T47D (cell line): ENCODE measurements at regions not wholly inside any gene's neighbourhood (a gene's known extent, or its start where the extent isn't known, plus 50 kb on each side); places are given as distances from the start of the nearest gene placed in this dataset.
A peak's percentile ranks its signal among the peaks of the same experiment; 100 is the strongest.

Experiments
- DNase-seq, 2 experiments: peaks; one replicate each; pipeline versions ENCODE4 v3.0.0 to v3.0.0-alpha.2; 2011 to 2012; ENCODE audit warnings: low read depth in 1 of 2, low spot score in 1 of 2
- JUND ChIP-seq: IDR thresholded peaks from 2 replicates; pipeline ENCODE4 v1.6.1; 2012; ENCODE audit warnings: low read depth
- in situ Hi-C: cut with HindIII; loops from 2 replicates; pipeline ENCODE4 v1.10.0; 2016; ENCODE audit warnings: low sequenced_read_pairs, low pct_unique_long_range_greater_than_20kb

DNA sequence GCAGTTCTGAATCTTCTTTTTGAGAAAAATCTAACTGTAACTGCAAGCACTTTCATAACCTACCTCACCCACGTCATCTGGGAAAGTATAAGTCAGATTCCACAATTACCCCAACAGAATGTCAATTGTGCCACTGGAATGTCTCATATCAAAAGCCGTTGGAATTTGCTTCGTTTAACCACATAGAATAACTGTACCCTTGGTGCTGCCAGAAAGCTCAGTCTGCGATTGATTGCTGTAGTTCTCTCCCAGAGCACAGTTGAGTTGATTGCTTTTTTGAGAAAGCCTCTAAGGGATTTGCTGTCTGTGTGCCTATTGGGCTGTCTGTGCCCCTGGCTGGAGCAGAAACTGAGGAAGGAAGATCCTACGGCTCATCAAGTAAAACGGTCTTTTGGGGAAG, 583.6 kb downstream of the TMEM38B start:
- no peak for DNase-seq
- in situ Hi-C loops = no loop called here
- TF ChIP-seq JUND = no peak

- TF ChIP-seq JUND = no peak
- in situ Hi-C loops = no loop called here
- DNase-seq = no peak
These were observed 579.2 kb upstream of the ZNF462 start for GRCh38 chr9:106283769-106284168.

DNA sequence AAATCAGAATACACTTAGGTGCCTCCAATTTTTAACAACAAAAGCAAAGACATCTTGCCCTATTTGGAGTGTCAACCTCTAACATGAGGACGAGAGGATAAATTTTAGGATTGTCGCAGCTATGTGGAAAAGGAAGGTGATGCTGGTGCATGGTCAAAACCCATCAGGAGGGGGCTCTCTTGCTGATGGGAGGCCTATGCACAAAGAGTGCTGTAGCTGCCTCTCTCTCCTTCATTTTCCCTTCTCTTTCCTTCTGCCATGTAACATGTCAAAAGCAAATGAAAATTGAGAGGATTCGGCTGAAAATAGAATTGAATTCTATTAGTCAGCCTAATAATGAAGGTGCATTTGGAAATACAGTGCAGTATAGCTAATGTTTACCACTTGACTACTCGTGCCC, 578.7 kb upstream of the ZNF462 start:
- in situ Hi-C loops = no loop called here
- peak; percentile 8 to 41 for DNase-seq
- TF ChIP-seq JUND = no peak

- DNase-seq = peak in 1 of 2 experiments; percentile 22
- in situ Hi-C loops = no loop called here
- TF ChIP-seq JUND = no peak
These were observed 576.7 kb upstream of the ZNF462 start for GRCh38 chr9:106286249-106286648.

DNA sequence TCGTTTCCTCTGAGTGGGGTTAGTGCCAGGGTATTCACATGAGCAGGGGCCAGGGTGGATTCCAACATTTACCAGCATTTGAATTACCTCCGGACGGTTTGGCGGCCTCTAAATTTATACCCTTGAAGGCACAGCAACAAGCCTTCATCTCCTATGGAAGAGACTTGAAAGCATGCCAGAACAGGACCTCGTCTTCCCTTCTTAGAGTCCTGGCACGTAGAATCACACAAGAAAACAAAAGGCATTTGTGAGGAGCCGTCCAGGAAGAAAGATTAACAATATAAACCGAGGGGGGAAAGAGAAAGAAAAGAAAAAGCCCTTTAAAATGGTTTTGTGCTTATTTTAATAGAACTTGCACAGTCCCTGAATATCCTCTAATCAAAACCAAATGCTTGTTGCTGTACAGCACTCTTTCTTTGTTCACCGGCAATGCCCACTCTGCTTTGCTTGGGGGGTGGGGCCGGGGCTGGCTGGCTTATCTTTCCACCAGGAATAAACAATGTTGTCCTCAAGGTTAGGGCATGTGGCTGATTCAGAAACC, 575.8 kb upstream of the ZNF462 start:
- in situ Hi-C loops = no loop called here
- no peak for DNase-seq
- no peak for TF ChIP-seq JUND

- in situ Hi-C loops = no loop called here
- no peak for DNase-seq
- no peak for TF ChIP-seq JUND
These were observed 575.2 kb upstream of the ZNF462 start for GRCh38 chr9:106287731-106288130.

- in situ Hi-C loops = no loop called here
- DNase-seq = no peak
- TF ChIP-seq JUND = no peak
These were observed 574.3 kb upstream of the ZNF462 start for GRCh38 chr9:106288689-106289088.

GRCh38 chr9:106291786-106292185, 571.2 kb upstream of the ZNF462 start:
- no peak for DNase-seq
- in situ Hi-C loops = no loop called here
- no peak for TF ChIP-seq JUND

DNA sequence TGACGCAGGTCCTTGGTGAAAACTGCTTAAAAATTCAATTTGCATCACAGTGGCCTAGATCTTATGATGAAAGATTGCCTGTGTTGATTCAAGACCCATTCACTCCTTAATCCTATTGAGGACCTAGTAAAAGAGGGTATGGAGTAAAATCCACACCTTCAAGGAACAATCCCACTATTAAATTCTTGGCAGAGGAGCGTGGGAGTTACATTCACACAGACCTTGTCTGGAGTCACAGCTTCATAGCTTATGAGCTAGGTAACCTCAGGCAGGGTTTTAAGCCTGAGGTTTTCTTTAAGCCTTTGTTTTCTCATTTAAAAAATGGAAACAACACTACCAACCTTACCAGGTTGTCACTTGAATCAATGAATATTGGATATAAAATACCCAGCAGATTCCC, 566.5 kb upstream of the ZNF462 start:
- in situ Hi-C loops = no loop called here

GRCh38 chr9:106298997-106299396, 564.0 kb upstream of the ZNF462 start:
- no peak for DNase-seq
- in situ Hi-C loops = no loop called here
- no peak for TF ChIP-seq JUND

More for the DNA sequence above, 566.5 kb upstream of the ZNF462 start:
- no peak for TF ChIP-seq JUND
- no peak for DNase-seq

DNA sequence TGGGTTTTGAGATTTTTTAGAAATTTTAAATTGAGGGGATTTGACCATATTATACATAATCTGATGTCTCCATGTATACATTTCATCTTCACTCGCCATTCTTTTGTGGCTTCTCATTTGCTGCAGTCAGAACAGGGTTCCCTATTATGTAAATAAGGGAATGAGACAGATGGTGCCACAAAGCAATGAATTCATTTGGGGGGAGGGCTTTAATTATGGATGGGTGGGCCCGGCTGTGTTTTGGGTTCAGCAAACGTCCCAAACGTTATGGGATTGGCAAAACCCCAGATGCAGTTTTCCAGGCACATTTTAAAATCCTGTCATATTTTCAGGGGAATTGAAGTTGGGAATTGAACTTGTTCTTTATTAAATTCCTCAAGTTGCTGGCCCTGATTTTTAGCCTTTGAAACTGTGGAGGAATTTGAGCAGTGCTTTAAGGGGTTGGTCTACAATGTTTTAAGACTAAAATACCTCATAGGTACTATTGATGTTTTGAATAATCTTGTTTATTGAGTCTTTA, 558.5 kb upstream of the ZNF462 start:
- TF ChIP-seq JUND = no peak
- no peak for DNase-seq
- in situ Hi-C loops = no loop called here

GRCh38 chr9:106305428-106306133, 557.4 kb upstream of the ZNF462 start:
- in situ Hi-C loops = no loop called here
- no peak for TF ChIP-seq JUND
- no peak for DNase-seq

GRCh38 chr9:106307670-106308069, 555.3 kb upstream of the ZNF462 start:
- in situ Hi-C loops = no loop called here
- no peak for DNase-seq
- no peak for TF ChIP-seq JUND
